D721Med (cell line): ENCODE measurements at regions not wholly inside any gene's neighbourhood (a gene's known extent, or its start where the extent isn't known, plus 50 kb on each side); places are given as distances from the start of the nearest gene placed in this dataset.

Experiments
- DNase-seq: peaks from one replicate; pipeline ENCODE4 v3.0.0; 2011; ENCODE audit warnings: low spot score; ENCODE audit not compliant: insufficient read length
- FAIRE-seq: peaks from 2 replicates; lab custom pipeline; 2011; peaks lifted over from hg19 to GRCh38; lab: Jason Lieb, UNC
- CTCF ChIP-seq: IDR thresholded peaks from 2 replicates; pipeline ENCODE4 v1.5.1; 2012; ENCODE audit warnings: mild to moderate bottlenecking, control low read depth; ENCODE audit not compliant: insufficient read depth; ENCODE audit errors: missing control alignments

DNA sequence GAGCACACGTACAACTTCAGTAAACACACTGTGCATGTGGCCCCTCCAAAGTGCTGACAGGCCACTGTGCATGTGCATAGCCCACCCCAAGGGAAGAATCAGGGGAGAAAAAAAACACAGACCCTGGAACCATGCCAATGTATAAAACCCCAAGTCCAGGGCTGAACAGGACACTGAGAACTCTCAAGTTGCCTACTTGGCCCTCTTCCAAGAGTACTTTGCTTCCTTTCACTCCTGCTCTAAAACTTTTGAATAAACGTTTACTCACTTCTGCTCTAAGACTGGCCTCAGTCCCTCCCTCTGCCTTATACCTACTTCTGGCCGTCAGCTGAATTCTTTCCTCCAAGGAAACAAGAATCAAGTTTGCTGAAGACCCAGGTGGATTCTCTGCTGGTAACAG is 77.7 kb upstream of the NFIB start:
- TF ChIP-seq CTCF, result no peak
- no peak for FAIRE-seq
- DNase-seq, result no peak

DNA sequence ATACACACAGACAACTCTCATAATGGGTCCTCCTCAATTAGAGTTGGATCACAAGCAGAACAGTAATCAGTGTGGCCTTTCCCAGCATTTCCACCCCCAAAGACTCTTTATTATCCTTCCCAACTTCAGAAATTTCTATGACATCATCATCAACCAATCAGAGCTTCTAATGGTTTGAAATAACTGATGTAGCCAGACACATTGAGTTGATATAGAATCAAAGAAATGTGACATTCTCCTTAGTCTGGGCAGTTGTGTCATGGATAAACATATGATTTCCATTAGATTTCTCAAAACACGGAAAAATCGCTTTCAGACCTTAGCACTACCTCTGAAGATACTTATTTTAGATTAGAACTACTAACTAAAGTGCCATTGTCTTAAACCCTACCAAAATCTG is 75.7 kb upstream of the NFIB start:
- TF ChIP-seq CTCF, result no peak
- no peak for FAIRE-seq
- DNase-seq, result no peak

DNA sequence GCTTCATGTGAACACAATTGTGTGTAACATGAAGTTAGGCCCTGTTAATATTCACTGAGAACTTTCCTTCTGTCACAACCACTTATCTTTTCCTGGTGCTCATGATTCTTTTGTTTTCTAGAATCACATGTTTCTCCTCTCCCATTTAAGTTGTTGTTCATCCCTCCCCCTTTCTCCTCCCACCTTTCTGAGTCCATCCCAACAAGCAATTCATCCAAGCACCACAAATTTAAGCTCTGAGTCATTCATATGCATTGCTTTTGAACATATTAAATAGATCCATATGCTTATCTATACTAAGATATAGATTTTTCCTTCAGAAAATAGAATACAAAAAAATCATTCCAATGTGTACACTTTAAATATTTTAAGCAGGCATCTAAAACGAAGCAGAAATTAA is 75.2 kb upstream of the NFIB start:
- no peak for DNase-seq
- no peak for FAIRE-seq

DNA sequence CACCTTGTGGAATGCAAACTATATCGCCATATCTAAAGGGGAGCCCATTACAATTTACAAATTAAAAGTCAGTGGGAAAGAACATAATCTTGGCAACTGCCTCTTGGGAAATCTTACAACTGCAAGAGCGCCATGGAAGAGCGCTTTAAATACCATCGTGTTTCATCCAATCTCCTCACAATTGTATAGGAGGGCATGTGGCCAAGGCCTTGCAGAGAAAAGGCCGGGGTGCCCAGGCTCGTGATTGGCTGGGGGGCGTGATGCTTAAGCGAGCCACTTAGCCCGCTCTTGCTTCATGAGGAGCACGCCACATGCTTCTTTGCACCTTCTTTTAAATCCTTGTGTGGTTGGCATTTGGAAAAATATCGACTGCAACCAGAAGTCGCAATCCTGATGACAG is 69.8 kb upstream of the NFIB start:
- DNase-seq (no peak), FAIRE-seq (no peak)

More for the DNA sequence above, 75.2 kb upstream of the NFIB start:
- no peak for TF ChIP-seq CTCF

DNA sequence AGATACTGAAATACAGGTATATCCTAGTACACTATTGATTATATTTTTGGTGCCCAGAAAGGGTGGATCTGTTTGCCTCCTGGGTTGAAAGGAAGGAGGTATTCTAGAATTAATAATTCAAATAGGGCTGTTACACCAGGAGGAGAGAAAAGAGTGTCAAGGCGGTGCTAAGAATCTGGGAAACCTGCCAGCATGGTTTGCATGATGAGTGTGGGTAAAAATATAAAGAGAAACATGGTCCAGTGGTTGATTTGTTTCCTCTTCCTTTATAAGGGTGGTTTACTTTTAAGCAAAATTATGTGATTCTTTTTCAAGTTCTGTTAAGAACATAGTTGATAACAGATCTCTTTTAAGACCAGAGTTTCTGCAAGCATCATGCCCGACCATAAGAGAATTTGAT is 69.4 kb upstream of the NFIB start:
- TF ChIP-seq CTCF, result no peak
- no peak for DNase-seq
- FAIRE-seq, result no peak

More for the DNA sequence above, 69.8 kb upstream of the NFIB start:
- TF ChIP-seq CTCF, result no peak

- DNase-seq, result no peak
- no peak for TF ChIP-seq CTCF
- no peak for FAIRE-seq
These were observed 66.3 kb upstream of the NFIB start for GRCh38 chr9:14380061-14380836.

DNA sequence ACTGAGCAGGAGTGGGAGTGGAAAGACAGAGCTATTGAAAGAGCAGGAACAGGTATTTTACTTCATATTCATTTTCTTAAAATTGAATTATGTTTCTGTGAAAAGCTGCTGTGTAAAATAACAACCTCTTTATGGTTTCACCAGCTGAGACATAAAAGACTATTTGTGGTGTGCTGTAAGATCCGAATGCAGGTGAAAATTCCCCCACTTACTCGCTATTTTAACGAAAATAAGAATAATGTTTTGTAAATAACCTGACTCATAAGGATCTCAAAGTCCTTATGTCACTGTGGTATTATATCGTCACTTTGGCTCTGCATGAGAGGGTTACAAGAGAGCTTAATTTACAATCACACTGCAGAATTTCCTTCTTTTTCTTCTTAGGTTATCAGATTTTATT is 65.3 kb upstream of the NFIB start:
- DNase-seq (no peak), FAIRE-seq (no peak)
- no peak for TF ChIP-seq CTCF
